ENCODE measurements at regions not wholly inside any gene's neighbourhood (a gene's known extent, or its start where the extent isn't known, plus 50 kb on each side); places are given as distances from the start of the nearest gene placed in this dataset.

DNA sequence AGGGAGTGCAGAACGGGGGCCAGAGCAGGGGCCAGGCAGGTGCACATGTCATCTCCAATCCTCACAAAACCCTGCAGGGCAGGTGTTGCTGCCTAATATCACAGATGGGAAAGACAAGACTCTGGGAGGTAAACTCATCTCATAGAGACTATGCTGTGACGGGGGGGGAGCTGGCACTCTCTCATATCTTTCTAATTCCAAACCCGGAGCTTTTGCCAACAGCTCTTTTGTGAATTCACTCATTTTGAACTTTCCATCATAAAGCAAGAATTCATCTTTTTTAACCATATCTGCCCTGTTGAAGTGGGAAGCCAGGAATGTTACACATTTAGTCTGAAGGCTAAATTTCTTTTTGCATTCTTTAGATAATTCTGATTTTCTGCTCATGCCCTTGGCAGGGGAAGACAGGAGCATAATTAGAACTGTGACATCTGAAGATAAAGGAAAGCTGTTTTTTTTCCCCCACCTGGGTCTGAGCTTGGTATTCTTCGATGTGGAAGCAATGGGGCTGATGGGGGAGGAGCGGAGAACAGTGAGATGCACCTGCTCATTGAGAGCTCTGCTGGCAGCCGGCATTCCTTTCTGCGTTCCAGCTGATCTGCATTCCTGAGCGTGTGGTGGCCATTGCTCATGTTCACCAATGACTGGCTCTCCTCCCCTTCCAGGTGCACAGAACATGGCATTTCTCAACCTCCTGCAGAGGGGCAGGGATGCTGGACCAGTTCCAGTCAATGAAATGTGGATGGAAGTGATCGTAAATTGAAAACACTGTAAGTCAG lies 159.2 kb downstream of the NSG2 start:
- TF ChIP-seq Cebpa-rat (IDR thresholded peaks at IDR 0.05), result no peak
- Histone ChIP-seq H3K36me3 (no peaks in the 10 kb centered on the region), H3K27ac (no peak overlapping the region), H3K9me3 (replicated peaks in 1 of 11) (peaks cover 0 to 11% (median 4%) of the 10 kb centered on the region in 11 experiments; a peak in 4 of 22 replicates), H3K4me3 (no peak overlapping the region), H3K4me2 (no peak overlapping the region), H3K4me1 (no peaks in the 10 kb centered on the region), H3K9ac (no peak overlapping the region), H4K20me1 (no peaks in the 10 kb centered on the region), H3K27me3 (no peaks in the 10 kb centered on the region)

DNA sequence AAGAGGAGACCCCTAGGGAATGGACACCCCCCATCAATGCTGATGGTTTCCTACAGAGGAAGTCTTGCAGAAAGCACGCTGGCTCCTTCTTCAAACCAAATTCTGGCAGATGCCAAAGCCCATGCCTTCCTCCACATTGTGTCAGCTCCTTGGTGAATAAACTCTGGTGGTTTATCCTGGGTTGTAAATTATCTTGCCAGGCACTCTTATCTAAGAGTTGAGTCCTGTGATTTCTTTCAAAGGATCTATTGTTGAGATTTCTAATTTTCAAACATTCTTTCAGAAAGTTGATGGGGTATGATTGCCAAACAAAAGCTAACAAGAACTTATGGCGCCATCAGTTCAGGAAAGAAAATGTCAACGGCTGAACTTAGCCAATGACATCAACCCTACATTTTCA lies 160.4 kb downstream of the NSG2 start:
- H3K27me3 ChIP-seq, result no peaks in the 10 kb centered on the region
- no peak for TF ChIP-seq Cebpa-rat (IDR thresholded peaks at IDR 0.05)
- H3K9ac ChIP-seq, result no peak overlapping the region
- no peak overlapping the region for H3K4me3 ChIP-seq
- H4K20me1 ChIP-seq, result no peaks in the 10 kb centered on the region
- peaks cover 0 to 11% (median 4%) of the 10 kb centered on the region in 11 experiments; a peak in 4 of 22 replicates for H3K9me3 ChIP-seq (replicated peaks in 1 of 11)
- H3K36me3 ChIP-seq, result no peaks in the 10 kb centered on the region
- no peak overlapping the region for H3K27ac ChIP-seq
- no peak overlapping the region for H3K4me2 ChIP-seq
- no peaks in the 10 kb centered on the region for H3K4me1 ChIP-seq

- Histone ChIP-seq H3K27me3 (no peaks in the 10 kb centered on the region), H3K4me2 (no peak overlapping the region), H3K9ac (no peak overlapping the region), H4K20me1 (no peaks in the 10 kb centered on the region; a peak in 2 of 22 replicates), H3K36me3 (no peaks in the 10 kb centered on the region), H3K4me1 (no peaks in the 10 kb centered on the region), H3K9me3 (replicated peaks in 1 of 11) (0 out of 22 replicates have a peak, but pooled peaks cover 0 to 7% (median 0%) of the 10 kb centered on the region in 11 experiments), H3K4me3 (no peak overlapping the region), H3K27ac (no peak overlapping the region)
- TF ChIP-seq Cebpa-rat (IDR thresholded peaks at IDR 0.05), result no peak
Measured at GRCh38 chr5:174210596-174211276, 165.2 kb downstream of the NSG2 start.

DNA sequence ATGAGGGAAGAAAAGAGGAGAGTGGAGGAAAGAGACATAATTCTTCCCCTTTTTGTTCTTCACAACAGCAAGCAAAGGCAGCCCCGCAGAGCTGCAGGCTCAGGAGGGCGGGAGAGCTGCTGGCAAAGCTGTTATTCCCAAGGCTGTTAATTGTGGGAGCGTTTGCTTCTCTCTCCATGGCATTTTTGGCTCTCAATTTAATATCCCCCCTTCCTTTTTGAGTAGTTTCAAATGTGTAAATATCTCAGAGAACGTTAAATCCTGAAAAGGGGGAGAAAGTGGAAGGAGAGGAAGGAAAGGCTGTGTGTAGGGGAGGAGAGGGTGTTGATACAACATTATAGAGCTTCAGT lies 165.7 kb downstream of the NSG2 start:
- Histone ChIP-seq H3K27ac (no peak overlapping the region), H4K20me1 (no peaks in the 10 kb centered on the region; a peak in 2 of 22 replicates), H3K9me3 (replicated peaks in 1 of 11) (0 out of 22 replicates have a peak, but pooled peaks cover 0 to 7% (median 0%) of the 10 kb centered on the region in 11 experiments), H3K27me3 (no peaks in the 10 kb centered on the region), H3K4me3 (no peak overlapping the region), H3K4me1 (no peaks in the 10 kb centered on the region), H3K9ac (no peak overlapping the region), H3K36me3 (no peaks in the 10 kb centered on the region), H3K4me2 (no peak overlapping the region)
- TF ChIP-seq Cebpa-rat (IDR thresholded peaks at IDR 0.05), result no peak

DNA sequence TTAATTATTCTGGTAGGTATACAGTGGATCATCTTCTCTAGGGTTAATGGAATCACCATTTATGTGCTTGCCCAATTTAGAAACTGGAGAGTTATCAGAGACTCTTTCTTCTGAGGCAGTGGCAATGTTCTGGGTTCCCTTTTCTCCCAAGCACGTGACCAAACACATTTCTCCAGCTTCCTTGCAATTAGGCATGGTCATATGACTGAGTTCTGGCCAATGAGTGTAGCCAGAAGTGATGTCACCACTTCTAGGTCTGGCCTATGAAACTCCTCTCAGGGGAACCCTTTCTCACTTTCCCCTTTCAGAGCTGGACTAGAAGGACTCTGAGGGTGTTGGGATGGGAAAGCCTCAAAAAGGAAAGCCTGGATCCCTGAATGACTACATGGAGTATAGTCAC lies 172.0 kb downstream of the NSG2 start:
- no peaks in the 10 kb centered on the region for H3K27me3 ChIP-seq
- H3K36me3 ChIP-seq, result no peaks in the 10 kb centered on the region
- H3K9ac ChIP-seq, result no peak overlapping the region
- no peak for TF ChIP-seq Cebpa-rat (IDR thresholded peaks at IDR 0.05)
- H3K4me1 ChIP-seq, result no peaks in the 10 kb centered on the region
- H3K4me3 ChIP-seq, result no peak overlapping the region
- H3K4me2 ChIP-seq, result no peak overlapping the region
- peaks cover 0 to 16% (median 7%) of the 10 kb centered on the region in 11 experiments; a peak in 11 of 22 replicates for H3K9me3 ChIP-seq (replicated peaks in 1 of 11)
- no peaks in the 10 kb centered on the region; a peak in 2 of 22 replicates for H4K20me1 ChIP-seq
- no peak overlapping the region for H3K27ac ChIP-seq

DNA sequence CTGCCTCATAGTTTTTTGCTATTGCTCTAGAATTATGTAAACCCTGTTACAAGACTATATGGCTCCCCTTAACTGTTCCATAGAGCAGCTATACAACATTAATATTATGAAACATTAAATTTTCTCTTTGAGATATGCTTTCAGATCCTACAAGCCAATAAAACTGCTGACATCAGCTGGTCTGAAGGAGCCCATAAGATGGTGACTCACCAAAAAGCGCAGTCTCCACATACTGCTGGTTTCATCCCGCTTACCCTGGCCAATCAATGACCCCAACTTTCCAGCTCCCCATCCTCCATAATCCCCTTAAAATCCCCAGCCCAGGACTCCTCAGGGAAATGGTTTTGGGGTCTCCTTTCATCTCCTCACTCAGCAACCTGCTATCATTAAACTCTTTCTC lies 172.7 kb downstream of the NSG2 start:
- H4K20me1 ChIP-seq, result no peaks in the 10 kb centered on the region; a peak in 2 of 22 replicates
- H3K4me3 ChIP-seq, result no peak overlapping the region
- TF ChIP-seq Cebpa-rat (IDR thresholded peaks at IDR 0.05), result no peak
- H3K9ac ChIP-seq, result no peak overlapping the region
- H3K9me3 ChIP-seq (replicated peaks in 1 of 11), result peaks cover 0 to 16% (median 7%) of the 10 kb centered on the region in 11 experiments; a peak in 11 of 22 replicates
- H3K4me1 ChIP-seq, result no peaks in the 10 kb centered on the region
- no peak overlapping the region for H3K27ac ChIP-seq
- H3K36me3 ChIP-seq, result no peaks in the 10 kb centered on the region
- no peaks in the 10 kb centered on the region for H3K27me3 ChIP-seq
- H3K4me2 ChIP-seq, result no peak overlapping the region

GRCh38 chr5:174220417-174220816 lies 174.9 kb downstream of the NSG2 start:
- H3K27ac ChIP-seq, result no peak overlapping the region
- H3K27me3 ChIP-seq, result no peaks in the 10 kb centered on the region

DNA sequence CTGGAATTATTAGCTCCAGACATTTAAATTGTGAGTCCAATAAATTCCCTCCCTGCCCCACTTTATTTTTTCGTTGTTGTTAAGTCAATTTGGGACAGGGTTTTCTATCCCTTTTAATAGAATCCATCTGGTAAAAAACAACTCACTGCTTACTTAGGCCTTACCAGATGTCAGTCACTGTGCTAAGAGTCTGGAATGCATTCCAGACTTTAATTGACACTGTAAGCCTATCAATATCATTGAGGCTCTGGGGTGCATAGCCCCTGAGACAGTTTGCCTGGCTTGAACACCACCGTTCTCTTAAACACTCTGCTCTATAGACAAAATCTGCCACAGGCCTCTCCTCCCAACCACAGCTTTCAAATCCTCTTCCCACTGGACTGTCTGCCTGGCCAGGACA lies 175.9 kb downstream of the NSG2 start:
- H3K36me3 ChIP-seq, result no peaks in the 10 kb centered on the region
- no peaks in the 10 kb centered on the region for H4K20me1 ChIP-seq
- peaks cover 0 to 11% (median 2%) of the 10 kb centered on the region in 10 experiments; a peak in 7 of 20 replicates for H3K4me1 ChIP-seq
- TF ChIP-seq Cebpa-rat (IDR thresholded peaks at IDR 0.05), result no peak
- no peak overlapping the region for H3K27ac ChIP-seq
- H3K9me3 ChIP-seq (replicated peaks in 1 of 11), result peaks cover 0 to 16% (median 7%) of the 10 kb centered on the region in 11 experiments; a peak in 11 of 22 replicates
- no peak overlapping the region for H3K4me3 ChIP-seq
- H3K27me3 ChIP-seq, result no peaks in the 10 kb centered on the region
- no peak overlapping the region for H3K4me2 ChIP-seq
- no peak overlapping the region for H3K9ac ChIP-seq

More at GRCh38 chr5:174220417-174220816, 174.9 kb downstream of the NSG2 start:
- Histone ChIP-seq H4K20me1 (no peaks in the 10 kb centered on the region), H3K4me3 (no peak overlapping the region), H3K36me3 (no peaks in the 10 kb centered on the region), H3K9me3 (replicated peaks in 1 of 11) (peaks cover 0 to 16% (median 7%) of the 10 kb centered on the region in 11 experiments; a peak in 11 of 22 replicates), H3K4me2 (no peak overlapping the region), H3K4me1 (peaks cover 0 to under 1% (median 0%) of the 10 kb centered on the region in 10 experiments; a peak in 4 of 20 replicates), H3K9ac (no peak overlapping the region)
- TF ChIP-seq Cebpa-rat (IDR thresholded peaks at IDR 0.05), result no peak

GRCh38 chr5:174221946-174222345 lies 176.4 kb downstream of the NSG2 start:
- no peak overlapping the region for H3K9ac ChIP-seq
- H3K27me3 ChIP-seq, result no peaks in the 10 kb centered on the region

More at GRCh38 chr5:174221946-174222345, 176.4 kb downstream of the NSG2 start:
- Histone ChIP-seq H3K27ac (no peak overlapping the region), H3K4me3 (no peak overlapping the region), H3K4me2 (no peak overlapping the region), H4K20me1 (no peaks in the 10 kb centered on the region), H3K9me3 (replicated peaks in 1 of 11) (peaks cover 0 to 16% (median 7%) of the 10 kb centered on the region in 11 experiments; a peak in 11 of 22 replicates), H3K36me3 (no peaks in the 10 kb centered on the region), H3K4me1 (peaks cover 0 to 14% (median 2%) of the 10 kb centered on the region in 10 experiments; a peak in 8 of 20 replicates)
- no peak for TF ChIP-seq Cebpa-rat (IDR thresholded peaks at IDR 0.05)
